Vagina (tissue), 2 donors: ENCODE measurements at regions not wholly inside any gene's neighbourhood (a gene's known extent, or its start where the extent isn't known, plus 50 kb on each side); places are given as distances from the start of the nearest gene placed in this dataset.

Experiments used
- DNase-seq, 2 donors: peaks; one replicate each; pipeline ENCODE4 v3.0.0-alpha.2; 2017; ENCODE audit errors: extremely low spot score in 2 of 2
- H3K27ac ChIP-seq: fragments of 200-600 bp; sonication (generic); one replicate; pipeline ENCODE4 v1.5.1; 2019
- H3K27me3 ChIP-seq: fragments of 200-600 bp; sonication (generic); one replicate; pipeline ENCODE4 v1.5.1; 2019
- H3K36me3 ChIP-seq, 2 donors: fragments of 200-600 bp; sonication (generic); one replicate each; pipeline ENCODE4 v1.5.1; 2017 to 2019
- H3K4me1 ChIP-seq: fragments of 200-600 bp; sonication (generic); one replicate; pipeline ENCODE4 v1.5.1; 2019
- H3K4me3 ChIP-seq, 2 donors: fragments of 200-600 bp; sonication (generic); 1 replicate in 1 of 2; 2 replicates in 1 of 2; pipeline ENCODE4 v1.5.1; 2016 to 2019
- H3K9me3 ChIP-seq: fragments of 200-600 bp; sonication (generic); one replicate; pipeline ENCODE4 v1.5.1; 2019
- CTCF ChIP-seq, 3 experiments: fragments of 450-650 bp in 2 of 3; fragments of 200-600 bp in 1 of 3; sonication (generic) in 1 of 3; IDR thresholded peaks; one replicate each; pipeline ENCODE4 v1.5.1; 2017 to 2019; ENCODE audit warnings: antibody characterized with exemption in 3 of 3, mild to moderate bottlenecking in 2 of 3, moderate library complexity in 2 of 3
- POLR2A ChIP-seq, 2 donors: fragments of 450-650 bp; IDR thresholded peaks; one replicate each; pipeline ENCODE4 v1.6.1; 2017; ENCODE audit warnings: antibody characterized with exemption in 2 of 2, mild to moderate bottlenecking in 2 of 2, moderate library complexity in 2 of 2
- POLR2AphosphoS5 ChIP-seq, 2 donors: sonication (generic); formaldehyde crosslinking; IDR thresholded peaks; one replicate each; pipeline ENCODE4 v1.9.0; 2017; ENCODE audit warnings: antibody characterized with exemption in 2 of 2, mild to moderate bottlenecking in 2 of 2, low read depth in 1 of 2; ENCODE audit not compliant: insufficient read depth in 1 of 2
- intact Hi-C: fragments of 100-400 bp; cut with DNase I; formaldehyde crosslinking; loops from one replicate; pipeline ENCODE4 v1.15.1; 2023

- H3K27ac ChIP-seq = no peak overlapping the region
- peak; percentile 27 to 85 for DNase-seq
- H3K4me1 ChIP-seq = peaks cover 9% of the 10 kb centered on the region
- intact Hi-C loops = no loop called here
- no peak overlapping the region for H3K4me3 ChIP-seq
- TF ChIP-seq CTCF (IDR thresholded peaks at IDR 0.05) (no peak), POLR2A (IDR thresholded peaks at IDR 0.05) (no peak), POLR2AphosphoS5 (IDR thresholded peaks at IDR 0.05; ENCODE audit: insufficient read depth in 1 of 2, low read depth in 1 of 2) (no peak)
- no peaks in the 10 kb centered on the region for H3K36me3 ChIP-seq
- no peaks in the 10 kb centered on the region for H3K9me3 ChIP-seq
- no peaks in the 10 kb centered on the region for H3K27me3 ChIP-seq
Measured at GRCh38 chr10:131724891-131725580, 175.8 kb upstream of the PPP2R2D start.

GRCh38 chr10:131725581-131726069 lies 175.2 kb upstream of the PPP2R2D start:
- no peak for TF ChIP-seq CTCF (IDR thresholded peaks at IDR 0.05)
- TF ChIP-seq POLR2AphosphoS5 (IDR thresholded peaks at IDR 0.05; ENCODE audit: insufficient read depth in 1 of 2, low read depth in 1 of 2) = no peak
- TF ChIP-seq POLR2A (IDR thresholded peaks at IDR 0.05) = no peak
- H3K4me3 ChIP-seq = no peak overlapping the region
- peak in 1 of 2 donors; percentile 84 for DNase-seq
- H3K9me3 ChIP-seq = no peaks in the 10 kb centered on the region
- no peak overlapping the region for H3K27ac ChIP-seq
- intact Hi-C loops = no loop called here
- no peaks in the 10 kb centered on the region for H3K36me3 ChIP-seq
- H3K4me1 ChIP-seq = peaks cover 9% of the 10 kb centered on the region
- no peaks in the 10 kb centered on the region for H3K27me3 ChIP-seq

- DNase-seq = peak in 1 of 2 donors; percentile 40
- Histone ChIP-seq H3K27ac (no peak overlapping the region), H3K9me3 (no peaks in the 10 kb centered on the region), H3K27me3 (no peaks in the 10 kb centered on the region), H3K4me3 (peak overlapping the region in 1 of 2 donors; percentile 7), H3K4me1 (peaks cover 9% of the 10 kb centered on the region), H3K36me3 (no peaks in the 10 kb centered on the region)
- intact Hi-C loops = no loop called here
- TF ChIP-seq POLR2AphosphoS5 (IDR thresholded peaks at IDR 0.05; ENCODE audit: insufficient read depth in 1 of 2, low read depth in 1 of 2) = no peak
- TF ChIP-seq POLR2A (IDR thresholded peaks at IDR 0.05) = no peak
- no peak for TF ChIP-seq CTCF (IDR thresholded peaks at IDR 0.05)
Measured at GRCh38 chr10:131726076-131726880, 174.5 kb upstream of the PPP2R2D start.

- DNase-seq = peak in 1 of 2 donors; percentile 67
- Histone ChIP-seq H3K27me3 (no peaks in the 10 kb centered on the region), H3K27ac (no peak overlapping the region), H3K4me1 (peaks cover 9% of the 10 kb centered on the region), H3K9me3 (no peaks in the 10 kb centered on the region), H3K4me3 (no peak overlapping the region), H3K36me3 (no peaks in the 10 kb centered on the region)
- TF ChIP-seq CTCF (IDR thresholded peaks at IDR 0.05) (no peak), POLR2A (IDR thresholded peaks at IDR 0.05) (no peak), POLR2AphosphoS5 (IDR thresholded peaks at IDR 0.05; ENCODE audit: insufficient read depth in 1 of 2, low read depth in 1 of 2) (no peak)
- intact Hi-C loops = no loop called here
Measured at GRCh38 chr10:131726967-131727366, 173.8 kb upstream of the PPP2R2D start.
